ENCODE measurements at regions not wholly inside any gene's neighbourhood (a gene's known extent, or its start where the extent isn't known, plus 50 kb on each side); places are given as distances from the start of the nearest gene placed in this dataset.

GRCh38 chr10:28991333-28992270 is 297.3 kb upstream of the LYZL1 start:
- no peak for TF ChIP-seq EZH2 (IDR thresholded peaks at IDR 0.05)
- TF ChIP-seq POLR2AphosphoS5 (IDR thresholded peaks at IDR 0.05; ENCODE audit: borderline replicate concordance, low read depth, low read length) = no peak
